GM11168 (cell line): ENCODE measurements at regions not wholly inside any gene's neighbourhood (a gene's known extent, or its start where the extent isn't known, plus 50 kb on each side); places are given as distances from the start of the nearest gene placed in this dataset.

Source experiments
- in situ Hi-C: fragments of 300-500 bp; cut with MboI; formaldehyde crosslinking; loops from one replicate; pipeline ENCODE4 v1.12.0; 2022; ENCODE audit warnings: low sequenced_read_pairs; ENCODE audit not compliant: unreplicated experiment

DNA sequence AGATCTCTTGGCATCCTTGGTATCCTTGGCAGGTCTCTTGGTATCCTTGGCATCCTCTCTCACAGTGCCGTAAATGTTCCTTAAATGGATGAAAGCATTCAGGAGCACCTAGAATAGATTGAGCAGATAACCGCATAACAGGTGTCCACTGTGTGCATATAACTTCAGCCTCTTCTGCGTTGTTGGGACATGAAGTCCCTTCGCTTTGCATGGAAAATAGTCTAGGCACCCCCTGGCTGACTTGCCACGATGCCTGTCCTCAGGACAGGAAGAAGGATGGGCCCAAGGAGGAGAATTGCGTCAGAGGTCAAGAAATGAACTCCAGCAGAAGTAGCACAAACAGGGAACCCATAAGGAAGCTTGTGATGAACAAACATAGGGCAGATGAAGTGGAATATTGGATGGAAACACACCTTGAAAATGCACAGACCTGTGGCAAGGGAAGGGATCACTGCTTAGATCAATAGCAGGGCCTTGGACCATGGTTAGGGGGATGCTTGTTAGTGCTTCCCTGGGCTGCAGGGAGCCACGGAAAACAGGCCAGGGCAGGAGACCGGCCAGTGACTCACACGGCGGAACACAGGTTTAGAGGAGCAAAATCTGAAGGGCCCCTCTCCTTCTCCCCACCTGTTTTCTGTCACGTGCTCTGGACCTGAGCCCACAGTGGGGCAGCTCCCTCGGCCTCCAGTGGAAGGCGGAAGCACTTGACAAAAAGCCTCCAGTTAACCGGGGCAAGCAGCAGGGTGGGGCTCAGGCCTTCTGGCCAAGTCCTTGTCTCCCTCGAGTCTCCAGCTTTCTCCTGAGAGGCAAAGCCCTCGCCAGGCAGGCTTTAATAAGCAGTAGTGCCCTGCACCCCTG, 99.2 kb upstream of the ASAP2 start:
- in situ Hi-C loops, result no loop called here

DNA sequence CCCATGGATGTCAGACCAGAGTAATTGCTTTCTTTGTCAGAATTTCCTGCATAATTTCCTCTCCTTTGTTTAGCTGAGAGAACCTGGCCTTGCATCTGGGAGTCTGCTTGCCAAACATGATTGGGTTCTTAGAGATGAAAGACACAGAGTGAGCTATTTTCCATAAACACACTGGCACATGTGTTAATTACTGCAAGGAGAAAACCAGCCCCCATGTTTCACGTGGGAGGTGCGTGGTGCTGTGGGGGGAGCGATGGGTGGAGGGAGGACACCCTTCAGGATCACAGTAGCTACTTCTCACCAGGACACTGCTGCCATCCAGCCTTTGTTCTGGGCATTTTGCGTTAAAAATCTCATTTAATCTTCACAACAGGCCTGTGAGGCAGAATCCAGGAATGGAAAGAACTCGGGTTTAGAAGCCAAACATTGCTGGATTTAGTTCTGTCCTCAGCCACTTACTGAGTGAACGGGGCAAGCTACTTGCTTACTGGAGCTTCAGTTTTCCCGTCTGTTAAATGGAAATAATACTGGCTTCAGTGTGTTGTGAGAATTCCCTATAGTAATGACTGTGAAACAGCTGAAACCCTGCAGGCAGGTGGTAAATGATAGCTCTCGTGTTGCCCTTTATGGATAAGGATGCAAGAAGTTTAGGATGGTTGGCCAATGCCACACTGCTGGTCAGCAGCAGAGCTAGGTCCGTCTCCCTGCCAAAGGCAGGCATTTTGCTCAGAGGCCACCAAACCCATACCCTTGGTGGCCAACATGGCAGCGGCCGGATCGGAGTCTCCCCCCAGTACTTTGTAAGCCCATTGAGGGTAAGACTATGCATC, 100.1 kb upstream of the ASAP2 start:
- in situ Hi-C loops, result no loop called here

DNA sequence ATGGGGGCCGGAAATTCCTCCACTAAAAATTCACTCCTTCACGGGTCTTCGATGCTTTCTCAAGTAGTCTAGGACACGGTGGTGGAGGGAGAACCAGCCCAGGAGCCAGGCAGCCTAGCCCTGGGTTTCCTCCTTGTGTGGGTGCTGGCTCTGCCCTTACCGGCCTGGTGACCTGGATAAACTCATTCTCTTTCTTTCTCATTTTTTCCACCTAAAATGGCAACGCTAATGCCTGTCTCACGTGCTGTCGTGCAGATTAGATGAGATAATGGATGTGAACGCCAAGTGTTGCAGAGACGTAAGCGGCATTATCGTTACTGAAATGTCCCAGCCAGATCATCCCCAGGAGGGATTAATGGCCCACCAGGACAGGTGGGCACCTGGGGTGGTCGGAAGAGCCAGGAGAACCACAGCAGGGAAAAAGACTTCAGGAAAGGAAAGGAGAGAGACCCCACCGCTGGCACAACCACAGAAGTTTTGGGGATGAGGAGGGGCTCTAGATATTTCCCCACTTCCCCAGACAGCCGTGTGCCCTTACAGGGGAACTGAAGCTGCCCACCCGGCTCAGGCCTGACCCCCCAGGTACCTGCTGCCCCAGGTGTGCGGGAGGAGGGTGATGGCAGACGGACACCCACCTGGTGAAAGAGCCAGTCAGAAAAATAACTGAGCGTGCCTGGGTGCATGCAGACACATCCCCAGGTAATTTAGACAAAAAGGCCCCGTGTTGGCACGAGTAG, 100.8 kb upstream of the ASAP2 start:
- in situ Hi-C loops, result no loop called here

DNA sequence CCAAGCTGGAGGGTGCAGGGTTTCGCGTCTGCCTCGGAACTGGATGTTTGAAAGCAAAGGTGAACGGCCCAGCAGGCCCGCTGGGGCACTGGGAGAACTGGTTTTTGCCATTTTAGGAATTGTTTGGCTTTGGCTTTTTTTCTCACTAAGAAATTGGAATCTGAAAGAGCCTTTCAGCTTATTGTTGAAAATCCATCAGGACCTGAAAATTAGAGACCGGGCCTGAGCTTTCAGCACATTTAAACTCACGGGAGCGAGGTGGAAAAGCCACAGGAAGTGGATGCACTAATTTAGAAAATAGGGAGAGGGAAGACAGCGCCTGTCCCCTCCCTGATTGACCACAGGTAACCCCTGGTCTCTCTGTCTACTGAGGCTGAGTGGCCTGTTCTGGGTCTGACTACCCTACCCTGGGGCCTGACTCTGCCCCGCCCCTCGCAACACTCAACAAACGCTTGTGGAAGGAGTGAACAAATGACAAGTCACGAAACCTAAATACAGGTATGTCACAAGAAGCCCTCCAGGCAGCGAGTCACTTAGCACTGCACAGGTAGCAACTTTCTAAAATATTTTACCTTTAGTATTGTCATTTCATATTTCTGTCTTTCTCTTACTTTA, 100.3 kb upstream of the MBOAT2 start:
- in situ Hi-C loops, result no loop called here

DNA sequence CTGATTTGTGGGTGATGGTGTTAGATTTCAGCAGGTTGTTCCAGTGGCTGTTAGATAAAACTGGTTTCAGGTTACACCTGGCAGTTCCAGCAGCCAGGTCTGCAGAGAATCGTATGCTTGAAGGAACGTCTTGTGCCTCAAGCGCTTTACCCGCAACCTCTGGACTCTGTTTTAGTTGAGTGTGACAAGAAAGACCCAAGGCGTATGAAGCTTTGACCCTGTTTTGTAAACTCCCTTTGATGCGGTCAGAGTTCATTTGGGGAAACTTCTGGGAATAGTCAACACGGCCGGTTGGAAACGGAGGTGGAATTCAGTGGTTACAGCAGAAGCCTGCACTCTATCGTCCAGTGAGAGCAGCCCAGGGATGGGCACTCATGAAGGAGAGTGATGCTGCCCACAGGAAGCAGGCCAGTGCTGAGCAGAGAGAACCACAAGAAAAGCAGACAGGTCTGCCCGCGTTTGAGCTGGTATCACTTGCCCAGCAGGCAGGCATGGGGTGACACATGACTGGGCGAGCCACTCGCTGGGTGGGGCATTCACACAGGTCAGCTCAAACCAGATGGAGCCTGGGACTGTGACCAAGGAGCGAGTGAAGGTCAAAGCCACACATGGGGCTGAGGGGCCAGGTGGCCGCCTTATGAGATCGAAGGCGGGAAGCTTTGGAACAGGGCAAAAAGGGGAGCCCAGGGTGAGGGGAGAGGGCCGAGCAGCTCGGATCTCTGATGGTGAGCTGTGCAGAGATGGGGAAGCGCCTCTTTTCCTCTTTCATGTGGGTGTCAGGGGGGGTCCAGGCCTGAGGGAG, 99.6 kb upstream of the MBOAT2 start:
- in situ Hi-C loops, result no loop called here

DNA sequence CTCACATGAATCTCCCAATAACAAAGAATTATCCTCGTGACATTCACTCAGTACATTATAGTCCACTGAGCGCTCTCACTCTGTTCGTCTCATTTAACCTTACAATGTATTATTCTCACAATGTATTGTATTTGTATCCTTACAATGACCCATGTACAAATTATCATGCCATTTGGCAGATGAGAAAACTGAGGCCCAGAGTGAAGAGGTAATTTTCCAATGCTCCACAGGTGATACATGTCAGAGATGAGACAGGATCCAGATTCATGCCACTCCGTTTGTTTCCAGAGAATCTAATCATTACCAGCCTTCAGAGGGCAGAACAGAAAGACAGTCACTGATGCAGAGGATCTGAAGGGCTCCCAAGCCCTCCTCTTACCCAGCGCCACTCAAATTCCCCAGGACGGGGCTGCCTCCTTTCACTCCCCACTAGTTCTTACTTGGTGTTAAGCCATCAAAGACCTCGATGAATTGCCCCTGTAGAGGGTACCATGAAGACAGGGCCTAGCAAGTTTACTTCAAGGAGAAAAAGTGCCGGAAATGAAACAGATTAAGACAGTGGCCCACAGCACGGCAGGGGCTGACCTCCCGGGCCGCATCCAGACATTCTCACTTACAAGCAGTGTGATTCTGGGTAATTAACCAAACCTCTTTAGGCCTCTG, 98.4 kb upstream of the MBOAT2 start:
- in situ Hi-C loops, result no loop called here

DNA sequence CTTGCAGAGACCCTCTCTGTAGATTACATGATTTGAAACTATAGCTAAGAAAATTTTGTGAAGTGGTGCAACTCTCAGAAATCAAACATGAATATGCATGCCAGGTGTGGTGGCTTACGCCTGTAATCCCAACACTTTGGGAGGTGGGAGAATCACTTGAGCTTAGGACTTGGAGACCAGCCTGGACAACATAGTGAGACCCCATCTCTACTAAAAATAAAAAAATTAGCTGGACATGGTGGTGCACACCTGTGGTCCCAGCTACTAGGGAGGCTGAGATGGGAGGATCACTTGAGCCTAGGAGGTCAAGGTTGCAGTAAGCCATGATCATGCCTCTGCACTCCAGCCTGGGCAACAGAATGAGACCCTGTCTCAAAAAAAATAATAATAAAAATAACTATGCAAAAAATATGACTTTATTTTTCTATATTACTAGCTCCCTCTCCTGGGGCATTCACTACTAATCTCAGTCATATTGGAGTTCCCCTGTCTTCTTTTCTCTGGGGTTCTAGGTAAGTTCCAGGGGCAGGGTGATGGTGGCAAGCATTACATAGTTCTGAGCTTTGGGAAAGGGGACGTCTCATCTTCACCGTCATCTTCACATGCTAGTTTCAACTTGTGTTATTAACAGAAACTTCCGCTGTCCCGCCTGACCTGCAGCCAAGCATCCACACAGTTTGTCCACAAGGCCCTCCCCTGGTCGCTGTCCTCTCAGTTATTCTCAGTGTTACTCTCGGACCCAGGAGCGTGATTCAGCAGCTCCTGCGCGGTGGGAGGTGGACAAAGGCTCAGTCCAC, 96.8 kb upstream of the MBOAT2 start:
- in situ Hi-C loops, result no loop called here

DNA sequence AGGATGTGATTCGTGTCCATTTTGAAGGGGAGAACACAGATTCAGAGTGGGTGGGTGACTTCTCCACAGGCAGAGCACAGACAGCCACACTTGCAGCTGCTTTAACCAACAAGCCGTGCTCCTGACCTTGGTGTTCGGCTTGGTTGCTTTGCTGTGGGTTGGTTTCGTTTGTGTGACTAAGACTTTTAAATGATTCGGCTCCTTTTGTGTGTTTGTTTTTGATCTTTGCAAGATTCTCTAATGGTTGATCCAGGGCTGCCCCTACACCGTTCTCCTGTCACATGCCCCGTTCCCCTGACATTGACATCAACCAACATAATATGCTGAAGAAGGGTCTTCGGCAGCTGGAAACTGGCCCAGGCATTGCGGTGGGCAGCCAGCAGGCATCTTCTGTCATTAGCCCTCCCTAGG, 95.9 kb upstream of the MBOAT2 start:
- in situ Hi-C loops, result no loop called here

DNA sequence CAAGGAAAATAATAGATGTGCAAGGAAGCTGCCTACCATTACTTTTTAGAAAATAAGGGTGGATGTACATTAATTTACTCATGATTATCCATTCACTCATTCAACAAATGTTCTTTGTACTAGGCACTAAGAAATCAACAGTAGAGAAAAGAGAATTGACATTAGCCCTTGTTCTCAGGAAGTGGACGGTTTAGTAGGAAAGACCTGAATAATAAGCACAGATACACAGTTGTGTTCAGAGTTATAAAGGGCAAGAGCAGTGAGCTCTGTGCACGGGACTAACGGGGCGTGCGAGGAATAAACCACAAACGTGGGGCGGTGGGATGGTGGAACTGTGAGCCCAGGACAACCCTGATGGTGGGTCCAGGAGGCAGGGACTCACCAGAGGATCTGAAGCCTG, 94.4 kb upstream of the MBOAT2 start:
- in situ Hi-C loops, result no loop called here

DNA sequence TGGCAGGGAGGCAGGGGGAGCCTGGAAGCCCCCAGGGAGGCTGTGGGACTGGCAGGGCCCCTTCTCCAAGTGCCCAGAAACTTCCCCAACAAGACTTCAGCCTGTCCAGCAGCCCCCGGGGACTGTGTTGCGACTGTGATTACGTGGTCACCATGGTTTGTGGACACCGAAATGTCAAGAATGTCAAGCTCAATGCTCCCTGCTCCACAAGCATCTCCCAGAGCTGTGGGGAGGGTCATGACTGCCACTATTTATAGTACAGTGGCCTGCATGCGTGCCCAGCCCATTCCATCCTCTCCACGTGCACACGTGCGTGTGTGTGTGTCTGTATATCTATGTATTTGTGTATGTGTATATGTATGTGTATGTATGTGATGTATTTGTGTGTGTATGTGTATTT, 93.8 kb upstream of the MBOAT2 start:
- in situ Hi-C loops, result no loop called here

DNA sequence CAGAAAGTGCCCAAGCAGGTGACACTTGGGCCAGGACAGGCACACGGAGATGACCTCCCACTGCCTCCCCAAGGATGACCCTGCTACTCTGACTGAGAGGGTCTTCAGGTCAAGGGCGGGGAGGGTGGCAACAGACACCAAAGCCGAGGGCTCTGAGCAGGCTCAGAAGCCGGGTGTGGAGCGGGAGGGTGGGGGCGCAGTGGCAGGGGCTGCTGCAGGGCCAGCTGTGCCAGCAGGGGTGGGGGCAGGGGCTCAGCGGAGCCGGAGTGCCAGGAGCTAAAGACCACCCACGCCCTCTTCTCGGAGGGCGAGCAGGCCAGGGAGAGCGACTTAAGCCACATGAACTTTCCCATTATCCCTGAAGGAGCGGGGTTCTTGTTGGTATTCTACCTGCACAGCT, 93.3 kb upstream of the MBOAT2 start:
- in situ Hi-C loops, result no loop called here

DNA sequence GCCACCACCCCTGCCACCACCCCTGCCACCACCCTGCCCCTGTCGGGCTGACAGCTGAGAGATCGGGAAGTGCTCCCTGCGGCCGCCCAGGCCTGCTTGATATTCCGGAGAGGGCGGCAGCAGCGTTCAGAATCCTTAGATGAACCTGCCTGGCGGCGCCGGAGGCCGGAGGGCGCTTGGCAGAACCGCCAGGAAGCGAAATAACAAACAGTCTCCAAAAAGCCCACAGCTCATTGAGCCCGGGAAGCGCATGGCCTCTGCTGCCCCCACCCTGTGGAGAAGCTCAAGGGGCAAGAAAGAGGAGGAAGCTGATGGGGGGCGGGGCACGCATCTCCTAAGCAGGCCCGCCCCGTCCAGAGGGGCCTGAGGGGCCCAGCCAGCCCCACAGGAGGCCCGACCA, 92.2 kb upstream of the MBOAT2 start:
- in situ Hi-C loops, result no loop called here

DNA sequence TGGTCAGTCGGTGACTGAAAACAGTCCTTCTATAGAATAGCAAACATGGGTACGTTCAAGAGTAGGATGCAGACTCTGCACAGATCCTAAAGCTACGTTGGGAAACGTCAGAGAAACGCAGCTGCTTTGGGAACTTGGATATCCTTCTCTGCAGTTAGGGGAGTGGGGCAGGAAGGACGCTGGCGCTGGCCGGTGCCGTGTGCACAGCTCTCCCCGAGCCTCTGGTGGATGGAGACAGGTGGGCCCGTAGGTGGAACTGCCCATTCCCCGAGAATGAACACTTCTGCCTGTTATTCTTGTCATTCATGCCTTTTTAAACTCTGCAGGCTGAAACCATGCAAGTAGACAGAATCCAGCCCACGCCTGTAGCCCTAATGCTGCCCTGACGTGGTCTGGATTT, 91.7 kb upstream of the MBOAT2 start:
- in situ Hi-C loops, result no loop called here

DNA sequence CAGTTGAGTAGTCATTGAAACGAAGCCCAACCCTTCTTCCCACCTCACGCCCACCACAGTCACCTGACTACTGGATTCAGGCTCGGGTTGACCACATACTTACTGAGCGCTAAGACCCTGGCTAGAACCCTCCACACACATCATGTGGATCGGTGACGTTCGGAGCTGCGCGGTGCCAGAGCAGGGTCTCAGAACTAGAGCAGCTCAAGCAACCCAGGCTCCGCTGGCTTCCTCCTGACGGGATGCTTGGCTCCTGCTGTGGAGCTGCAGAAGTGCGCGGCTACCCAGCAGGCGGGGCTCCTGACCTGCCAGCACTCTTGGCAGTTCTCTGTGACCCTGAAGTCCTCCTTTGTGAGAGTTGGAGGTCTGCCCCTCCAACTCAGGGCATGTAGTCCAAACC, 90.6 kb upstream of the MBOAT2 start:
- in situ Hi-C loops, result no loop called here

DNA sequence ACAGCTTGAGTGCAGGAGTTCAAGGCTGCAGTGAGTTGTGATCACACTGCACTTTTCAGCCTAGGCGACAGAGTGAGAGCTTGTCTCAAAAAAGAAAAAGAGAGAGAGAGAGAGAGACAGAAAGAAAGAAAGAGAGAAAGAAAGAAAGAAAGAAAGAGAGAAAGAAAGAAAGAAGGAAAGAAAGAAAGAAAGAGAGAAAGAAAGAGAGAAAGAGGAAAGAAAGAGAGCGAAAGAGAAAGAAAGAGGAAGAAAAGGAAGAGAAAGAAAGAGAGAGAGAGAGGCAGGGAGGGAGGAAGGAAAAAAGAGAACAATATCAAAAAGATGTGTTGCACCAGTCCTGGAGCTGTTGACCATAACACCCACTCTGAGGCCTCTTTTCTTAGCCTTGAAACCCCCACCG, 89.8 kb upstream of the MBOAT2 start:
- in situ Hi-C loops, result no loop called here

DNA sequence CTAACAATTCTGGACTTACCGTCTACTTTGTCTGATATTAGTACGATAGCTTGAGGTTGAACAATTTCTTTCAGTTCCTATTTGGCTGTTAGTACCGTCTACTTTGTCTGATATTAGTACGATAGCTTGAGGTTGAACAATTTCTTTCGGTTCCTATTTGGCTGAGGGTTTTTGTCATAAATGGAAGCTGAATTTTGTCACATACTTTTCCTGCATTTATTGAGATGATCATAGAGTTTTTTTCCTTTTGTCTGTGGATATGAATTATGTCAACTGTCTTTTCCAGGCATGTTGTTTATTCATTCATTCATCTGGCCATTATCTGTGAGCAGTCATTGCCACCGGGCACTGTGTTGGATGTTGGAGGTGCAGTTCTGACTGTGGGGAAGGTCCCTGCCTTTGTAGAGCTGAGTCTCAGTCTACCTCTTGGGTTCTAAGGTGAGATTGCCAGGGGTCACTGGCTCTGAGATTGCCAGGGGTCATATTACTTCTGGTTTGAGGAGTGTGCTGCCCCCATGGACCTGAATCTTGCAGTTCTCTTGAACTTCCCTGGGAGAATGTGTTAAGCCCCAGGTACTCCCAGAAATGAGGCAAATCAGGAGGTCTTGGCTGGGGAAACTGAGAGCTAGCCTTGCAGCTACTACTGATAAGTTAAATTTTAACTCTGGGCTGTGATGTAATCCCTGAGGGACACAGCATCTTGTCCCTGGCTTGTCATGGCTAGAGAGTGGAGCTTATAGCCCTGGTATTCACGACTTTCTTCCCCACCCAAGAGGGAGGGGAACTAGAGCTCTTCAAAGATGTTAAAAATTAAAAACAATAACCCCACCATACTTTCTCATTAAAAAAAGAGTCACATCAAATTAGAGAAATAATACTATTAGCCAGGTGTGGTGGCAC, 89.1 kb upstream of the MBOAT2 start:
- in situ Hi-C loops, result no loop called here

DNA sequence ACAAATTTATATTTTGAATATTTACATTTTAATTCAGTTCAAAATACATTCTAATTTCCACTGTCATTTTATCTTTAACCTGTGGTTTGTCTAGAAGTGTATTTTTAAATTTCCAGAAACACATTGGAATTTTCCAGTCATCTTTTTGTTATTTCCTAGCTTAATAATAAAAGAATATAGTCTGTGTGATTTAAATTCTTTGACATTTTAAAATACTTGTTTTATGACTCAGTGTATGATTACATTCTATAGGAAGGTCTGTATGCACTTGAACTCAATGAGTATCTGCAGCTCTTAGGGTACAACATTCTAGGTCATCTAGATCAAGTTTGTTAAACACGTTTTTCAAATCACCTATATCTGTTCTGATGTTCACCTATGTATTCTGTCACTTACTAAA, 88.3 kb upstream of the MBOAT2 start:
- in situ Hi-C loops, result no loop called here
